Endodermal cell (in vitro differentiated cells): ENCODE measurements at regions not wholly inside any gene's neighbourhood (a gene's known extent, or its start where the extent isn't known, plus 50 kb on each side); places are given as distances from the start of the nearest gene placed in this dataset.

Source experiments
- DNase-seq: peaks from one replicate; pipeline ENCODE4 v3.0.0-alpha.2; 2017
- H3K27ac ChIP-seq: 2 replicates; pipeline ENCODE4 v1.5.1; 2013; ENCODE audit warnings: mild to moderate bottlenecking, low read depth, low read length, moderate library complexity
- H3K27me3 ChIP-seq: 2 replicates; pipeline ENCODE4 v1.6.1; 2013; ENCODE audit warnings: mild to moderate bottlenecking, low read length, moderate library complexity; ENCODE audit not compliant: insufficient read depth, control insufficient read depth, poor library complexity, severe bottlenecking
- H3K36me3 ChIP-seq: 2 replicates; pipeline ENCODE4 v1.7.0; 2013; ENCODE audit warnings: mild to moderate bottlenecking, low read length, moderate library complexity; ENCODE audit not compliant: control insufficient read depth, insufficient read depth
- H3K4me1 ChIP-seq: one replicate; pipeline ENCODE4 v1.7.0; 2013; ENCODE audit warnings: low read length; ENCODE audit not compliant: control insufficient read depth, insufficient read depth
- H3K4me3 ChIP-seq: 2 replicates; pipeline ENCODE4 v1.5.1; 2013; ENCODE audit warnings: mild to moderate bottlenecking, low read length, moderate library complexity
- H3K9ac ChIP-seq: 2 replicates; pipeline ENCODE4 v1.6.1; 2013; ENCODE audit warnings: mild to moderate bottlenecking, low read length, moderate library complexity; ENCODE audit not compliant: poor library complexity, severe bottlenecking; ENCODE audit errors: extremely low read depth
- H3K9me3 ChIP-seq: 2 replicates; pipeline ENCODE4 v1.6.1; 2013; ENCODE audit warnings: mild to moderate bottlenecking, low read length, moderate library complexity; ENCODE audit not compliant: control insufficient read depth
- H3K27ac Mint-ChIP-seq: 2 replicates; pipeline ENCODE4 v1.8.0; 2020; ENCODE audit warnings: mixed read lengths
- H3K27me3 Mint-ChIP-seq: 2 replicates; pipeline ENCODE4 v1.8.0; 2021; ENCODE audit warnings: mild to moderate bottlenecking, mixed read lengths; ENCODE audit not compliant: insufficient read depth
- H3K36me3 Mint-ChIP-seq: 2 replicates; pipeline ENCODE4 v1.8.0; 2020; ENCODE audit warnings: low read depth, mixed read lengths
- H3K4me1 Mint-ChIP-seq: 2 replicates; pipeline ENCODE4 v1.8.0; 2020; ENCODE audit warnings: mixed read lengths
- H3K4me3 Mint-ChIP-seq: 2 replicates; pipeline ENCODE4 v1.8.0; 2020; ENCODE audit warnings: mild to moderate bottlenecking, moderate library complexity, mixed read lengths
- H3K9me3 Mint-ChIP-seq: 2 replicates; pipeline ENCODE4 v1.8.0; 2020; ENCODE audit warnings: mild to moderate bottlenecking, mixed read lengths
- WGBS, 2 experiments: methylation state at CpG; one replicate each; pipeline versions ENCODE4 v1.1.5 to v1.1.7; 2013; ENCODE audit warnings: missing lambda C conversion rate in 2 of 2, mixed read lengths in 1 of 2; ENCODE audit not compliant: insufficient coverage in 1 of 2, insufficient read length in 1 of 2; 5-methylcytosine and 5-hydroxymethylcytosine counted together
- TF ChIP-seq, protein P1 (sequence below): fragments of 200-600 bp; sonication (generic); conservative IDR thresholded peaks from 2 replicates; pipeline ENCODE4 v1.5.0; 2021; ENCODE audit warnings: antibody characterized with exemption, mild to moderate bottlenecking

DNA sequence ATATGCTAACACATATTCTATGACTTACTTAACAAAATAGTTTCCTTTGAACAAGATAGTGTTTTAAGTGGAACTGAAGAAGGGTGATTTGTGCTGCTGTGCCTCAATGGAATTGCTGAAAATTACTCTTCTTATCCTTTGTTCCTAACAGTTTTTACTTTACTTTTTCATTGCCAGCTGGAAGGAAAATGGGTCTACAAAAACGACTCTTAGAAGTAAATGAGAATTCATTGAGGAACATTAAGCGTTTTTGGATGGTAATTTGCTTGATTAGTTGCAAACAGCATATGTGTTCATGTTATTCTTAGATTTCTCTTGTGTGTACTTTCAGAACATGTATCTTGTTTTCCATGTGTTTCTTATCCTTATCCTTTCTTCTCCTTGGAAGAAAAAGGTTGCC, 170.4 kb upstream of the VEGFC start:
- H3K4me3 Mint-ChIP-seq = no peak overlapping the region
- no peaks in the 10 kb centered on the region for H3K9me3 Mint-ChIP-seq
- no peaks in the 10 kb centered on the region for H3K36me3 ChIP-seq
- peaks cover 9% of the 10 kb centered on the region for H3K4me1 Mint-ChIP-seq
- TF ChIP-seq, protein P1, sequence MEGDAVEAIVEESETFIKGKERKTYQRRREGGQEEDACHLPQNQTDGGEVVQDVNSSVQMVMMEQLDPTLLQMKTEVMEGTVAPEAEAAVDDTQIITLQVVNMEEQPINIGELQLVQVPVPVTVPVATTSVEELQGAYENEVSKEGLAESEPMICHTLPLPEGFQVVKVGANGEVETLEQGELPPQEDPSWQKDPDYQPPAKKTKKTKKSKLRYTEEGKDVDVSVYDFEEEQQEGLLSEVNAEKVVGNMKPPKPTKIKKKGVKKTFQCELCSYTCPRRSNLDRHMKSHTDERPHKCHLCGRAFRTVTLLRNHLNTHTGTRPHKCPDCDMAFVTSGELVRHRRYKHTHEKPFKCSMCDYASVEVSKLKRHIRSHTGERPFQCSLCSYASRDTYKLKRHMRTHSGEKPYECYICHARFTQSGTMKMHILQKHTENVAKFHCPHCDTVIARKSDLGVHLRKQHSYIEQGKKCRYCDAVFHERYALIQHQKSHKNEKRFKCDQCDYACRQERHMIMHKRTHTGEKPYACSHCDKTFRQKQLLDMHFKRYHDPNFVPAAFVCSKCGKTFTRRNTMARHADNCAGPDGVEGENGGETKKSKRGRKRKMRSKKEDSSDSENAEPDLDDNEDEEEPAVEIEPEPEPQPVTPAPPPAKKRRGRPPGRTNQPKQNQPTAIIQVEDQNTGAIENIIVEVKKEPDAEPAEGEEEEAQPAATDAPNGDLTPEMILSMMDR = no peak
- no peak for DNase-seq
- H3K9ac ChIP-seq = no peak overlapping the region
- H3K27ac ChIP-seq = no peak overlapping the region
- no peaks in the 10 kb centered on the region for H3K9me3 ChIP-seq
- H3K27me3 ChIP-seq = no peaks in the 10 kb centered on the region
- WGBS, 2 experiments = 73 to 92% methylated on average over 2 of the region's 2 CpGs
- H3K4me1 ChIP-seq = no peaks in the 10 kb centered on the region
- H3K27me3 Mint-ChIP-seq = no peaks in the 10 kb centered on the region
- H3K36me3 Mint-ChIP-seq = no peaks in the 10 kb centered on the region
- no peak overlapping the region for H3K27ac Mint-ChIP-seq
- no peak overlapping the region for H3K4me3 ChIP-seq

DNA sequence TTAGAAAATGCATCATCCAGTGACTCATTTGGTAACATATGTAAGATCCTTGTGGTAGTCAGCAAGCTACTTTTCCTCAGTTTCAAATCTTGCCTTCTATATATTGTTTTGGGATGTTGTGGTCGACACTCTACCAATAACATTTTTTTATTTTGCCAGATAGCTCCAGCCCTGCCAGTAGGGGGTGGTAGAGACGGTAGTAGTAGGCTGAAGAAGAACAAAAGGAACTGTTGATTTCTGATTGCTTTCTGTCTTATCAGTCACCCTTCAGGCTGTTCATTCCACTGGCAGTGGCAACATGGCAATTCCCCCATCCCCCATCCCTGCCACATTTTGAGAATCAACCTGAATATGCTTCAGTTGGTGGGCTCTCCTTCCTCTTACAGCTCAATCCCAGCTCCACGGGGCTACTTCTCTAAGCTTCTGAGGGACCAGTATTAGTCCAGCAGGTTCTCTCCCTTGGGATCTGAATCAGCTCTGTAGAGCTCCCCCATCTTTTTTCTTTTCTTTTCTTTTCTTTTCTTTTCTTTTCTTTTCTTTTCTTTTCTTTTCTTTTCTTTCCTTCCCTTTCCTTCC, 171.5 kb upstream of the VEGFC start:
- 95 to 100% methylated on average over 1 to 2 of the region's 3 CpGs for WGBS, 2 experiments
- Mint-ChIP-seq H3K27me3 (no peaks in the 10 kb centered on the region), H3K9me3 (no peaks in the 10 kb centered on the region), H3K27ac (no peak overlapping the region), H3K36me3 (no peaks in the 10 kb centered on the region), H3K4me3 (no peak overlapping the region), H3K4me1 (peaks cover 9% of the 10 kb centered on the region)
- Histone ChIP-seq H3K4me3 (no peak overlapping the region), H3K9me3 (no peaks in the 10 kb centered on the region), H3K9ac (no peak overlapping the region), H3K27ac (no peak overlapping the region), H3K36me3 (no peaks in the 10 kb centered on the region), H3K27me3 (no peaks in the 10 kb centered on the region), H3K4me1 (no peaks in the 10 kb centered on the region)
- peak; percentile 70 for DNase-seq
- TF ChIP-seq, protein P1 = peak; percentile 81

DNA sequence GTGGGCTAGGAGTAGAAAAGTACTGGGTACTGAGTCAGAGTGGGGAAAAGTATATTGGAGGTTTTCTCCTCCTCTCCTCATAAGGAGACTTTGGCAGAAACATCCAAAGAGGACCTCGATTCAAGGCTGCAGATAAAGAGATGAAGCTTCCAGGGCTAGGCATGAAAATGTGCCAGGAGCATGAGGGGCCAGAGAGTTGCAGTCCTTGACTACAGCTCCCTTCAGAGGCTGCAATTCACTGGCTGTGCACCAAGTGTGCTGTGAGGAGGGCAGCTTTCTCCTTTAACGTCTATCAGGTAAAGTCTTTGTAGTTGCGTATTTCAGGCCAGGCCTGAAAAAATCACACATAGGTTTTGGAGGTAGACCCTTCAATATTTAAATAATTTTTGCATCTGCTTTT, 174.9 kb upstream of the VEGFC start:
- no peak overlapping the region for H3K4me3 Mint-ChIP-seq
- H3K27ac Mint-ChIP-seq = no peak overlapping the region
- no peak overlapping the region for H3K4me3 ChIP-seq
- H3K9ac ChIP-seq = no peak overlapping the region
- 71 to 84% methylated on average over 1 to 3 of the region's 3 CpGs for WGBS, 2 experiments
- no peaks in the 10 kb centered on the region for H3K27me3 Mint-ChIP-seq
- peaks cover 10% of the 10 kb centered on the region for H3K4me1 Mint-ChIP-seq
- DNase-seq = peak; percentile 64
- no peaks in the 10 kb centered on the region for H3K9me3 Mint-ChIP-seq
- no peaks in the 10 kb centered on the region for H3K36me3 ChIP-seq
- no peaks in the 10 kb centered on the region for H3K9me3 ChIP-seq
- TF ChIP-seq, protein P1 = peak; percentile 36
- no peaks in the 10 kb centered on the region for H3K4me1 ChIP-seq
- H3K27ac ChIP-seq = no peak overlapping the region
- no peaks in the 10 kb centered on the region for H3K27me3 ChIP-seq
- H3K36me3 Mint-ChIP-seq = no peaks in the 10 kb centered on the region
